ENCODE measurements at regions not wholly inside any gene's neighbourhood (a gene's known extent, or its start where the extent isn't known, plus 50 kb on each side); places are given as distances from the start of the nearest gene placed in this dataset.
"Not testable (repeated sequence)": the region's sequence is repeated elsewhere in the genome, so short reads cannot be mapped to it uniquely, and the experiment has no call there.

DNA sequence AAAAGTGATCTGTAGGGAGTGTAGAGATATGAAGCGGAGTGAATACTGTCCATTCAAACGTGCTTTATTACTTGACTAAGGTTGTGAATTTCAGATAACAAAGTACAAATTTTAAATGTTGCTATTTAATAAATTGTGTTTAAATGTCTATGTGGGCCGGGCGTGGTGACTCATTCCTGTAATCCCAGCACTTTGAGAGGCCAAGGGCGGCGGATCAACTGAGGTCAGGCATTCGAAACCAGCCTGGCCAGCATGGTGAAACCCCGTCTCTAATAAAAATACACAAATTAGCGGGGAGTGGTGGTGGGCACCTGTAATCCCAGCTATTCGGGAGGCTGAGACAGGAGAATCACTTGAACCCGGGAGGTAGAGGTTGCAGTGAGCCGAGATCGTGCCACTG, 1544.1 kb downstream of the SLITRK5 start:
- TF ChIP-seq POLR2A (IDR thresholded peaks at IDR 0.05; ENCODE audit: low read depth, low read length); TAF1 (IDR thresholded peaks at IDR 0.05; ENCODE audit: borderline replicate concordance, low read depth, low read length); POLR2AphosphoS5 (IDR thresholded peaks at IDR 0.05; ENCODE audit: low read depth, low read length): not testable (repeated sequence)

Data from GM12892 (cell line).